ENCODE measurements at regions not wholly inside any gene's neighbourhood (a gene's known extent, or its start where the extent isn't known, plus 50 kb on each side); places are given as distances from the start of the nearest gene placed in this dataset.

- DNase-seq (ENCODE audit: low spot score): no peak
These were observed 147.4 kb downstream of the ACTBL2 start for GRCh38 chr5:57335092-57335660.

- no peak for DNase-seq (ENCODE audit: low spot score)
These were observed 148.1 kb downstream of the ACTBL2 start for GRCh38 chr5:57334475-57334874.

- DNase-seq (ENCODE audit: low spot score): no peak
These were observed 150.2 kb downstream of the ACTBL2 start for GRCh38 chr5:57332361-57332760.

GRCh38 chr5:57327561-57328367, 153.9 kb downstream of the GPBP1 start:
- DNase-seq (ENCODE audit: low spot score): no peak

- DNase-seq (ENCODE audit: low spot score): no peak
These were observed 152.0 kb downstream of the GPBP1 start for GRCh38 chr5:57325678-57326397.

- no peak for DNase-seq (ENCODE audit: low spot score)
These were observed 151.0 kb downstream of the GPBP1 start for GRCh38 chr5:57324861-57325260.

GRCh38 chr5:57324181-57324580, 150.3 kb downstream of the GPBP1 start:
- DNase-seq (ENCODE audit: low spot score): no peak

GRCh38 chr5:57320582-57320981, 146.7 kb downstream of the GPBP1 start:
- no peak for DNase-seq (ENCODE audit: low spot score)

- DNase-seq (ENCODE audit: low spot score): no peak
These were observed 145.8 kb downstream of the GPBP1 start for GRCh38 chr5:57319628-57320027.

- DNase-seq (ENCODE audit: low spot score): no peak
These were observed 144.4 kb downstream of the GPBP1 start for GRCh38 chr5:57318251-57318650.

- no peak for DNase-seq (ENCODE audit: low spot score)
These were observed 143.5 kb downstream of the GPBP1 start for GRCh38 chr5:57317341-57317740.

GRCh38 chr5:57316798-57317327, 143.0 kb downstream of the GPBP1 start:
- no peak for DNase-seq (ENCODE audit: low spot score)

- DNase-seq (ENCODE audit: low spot score): no peak
These were observed 142.1 kb downstream of the GPBP1 start for GRCh38 chr5:57315941-57316340.

Measured in germinal center (tissue), 1 donor.